Mesodermal cell (in vitro differentiated cells): ENCODE measurements at regions not wholly inside any gene's neighbourhood (a gene's known extent, or its start where the extent isn't known, plus 50 kb on each side); places are given as distances from the start of the nearest gene placed in this dataset.
"Not testable (repeated sequence)": the region's sequence is repeated elsewhere in the genome, so short reads cannot be mapped to it uniquely, and the experiment has no call there.

ENCODE experiments used
- H3K27ac ChIP-seq: 2 replicates; pipeline ENCODE4 v1.7.0; 2013; ENCODE audit warnings: mild to moderate bottlenecking, low read depth, low read length, moderate library complexity; ENCODE audit not compliant: severe bottlenecking
- H3K36me3 ChIP-seq: 2 replicates; pipeline ENCODE4 v1.7.1; 2013; ENCODE audit warnings: mild to moderate bottlenecking, low read length, moderate library complexity; ENCODE audit not compliant: control insufficient read depth, insufficient read depth
- H3K4me1 ChIP-seq: one replicate; pipeline ENCODE4 v1.7.1; 2013; ENCODE audit warnings: mild to moderate bottlenecking, low read length; ENCODE audit not compliant: insufficient read depth, control insufficient read depth, poor library complexity, severe bottlenecking
- H3K4me3 ChIP-seq: 2 replicates; pipeline ENCODE4 v1.7.0; 2013; ENCODE audit warnings: low read length, control low read depth, mild to moderate bottlenecking; ENCODE audit not compliant: insufficient read depth, poor library complexity, severe bottlenecking; ENCODE audit errors: extremely low read depth
- H3K9me3 ChIP-seq: 2 replicates; pipeline ENCODE4 v1.7.1; 2013; ENCODE audit warnings: mild to moderate bottlenecking, low read length, moderate library complexity; ENCODE audit not compliant: control insufficient read depth
- WGBS, 2 experiments: methylation state at CpG; one replicate each; pipeline ENCODE4 v1.1.5; 2013; ENCODE audit warnings: missing lambda C conversion rate in 2 of 2; ENCODE audit not compliant: insufficient coverage in 2 of 2; 5-methylcytosine and 5-hydroxymethylcytosine counted together

GRCh38 chr3:63740116-63740515 lies 79.0 kb upstream of the C3orf49 start:
- H3K36me3 ChIP-seq, result no peaks in the 10 kb centered on the region
- no peaks in the 10 kb centered on the region for H3K9me3 ChIP-seq
- H3K4me3 ChIP-seq, result no peak overlapping the region
- no peak overlapping the region for H3K27ac ChIP-seq
- H3K4me1 ChIP-seq, result no peaks in the 10 kb centered on the region

- H3K4me3 ChIP-seq, H3K4me1 ChIP-seq, H3K27ac ChIP-seq, H3K36me3 ChIP-seq, H3K9me3 ChIP-seq: not testable (repeated sequence)
- no CpG with 5 or more reads among the region's 1 CpG for WGBS, 2 experiments
Observed at GRCh38 chr3:63744693-63745092, 74.4 kb upstream of the C3orf49 start.

GRCh38 chr3:63745757-63746156 lies 73.3 kb upstream of the C3orf49 start:
- Histone ChIP-seq H3K36me3 (no peaks in the 10 kb centered on the region), H3K27ac (no peak overlapping the region), H3K4me3 (no peak overlapping the region), H3K9me3 (no peaks in the 10 kb centered on the region), H3K4me1 (no peaks in the 10 kb centered on the region)
- WGBS, 2 experiments, result 82 to 92% methylated on average over 1 to 2 of the region's 2 CpGs

- H3K9me3 ChIP-seq, result no peaks in the 10 kb centered on the region
- H3K4me3 ChIP-seq, result no peak overlapping the region
- H3K4me1 ChIP-seq, result no peaks in the 10 kb centered on the region
- H3K36me3 ChIP-seq, result no peaks in the 10 kb centered on the region
- no peak overlapping the region for H3K27ac ChIP-seq
Observed at GRCh38 chr3:63746211-63746610, 72.9 kb upstream of the C3orf49 start.

- Histone ChIP-seq H3K4me3 (no peak overlapping the region), H3K27ac (no peak overlapping the region), H3K9me3 (no peaks in the 10 kb centered on the region), H3K4me1 (no peaks in the 10 kb centered on the region), H3K36me3 (no peaks in the 10 kb centered on the region)
Observed at GRCh38 chr3:63751459-63751858, 67.6 kb upstream of the C3orf49 start.

- Histone ChIP-seq H3K4me3 (no peak overlapping the region), H3K36me3 (no peaks in the 10 kb centered on the region), H3K4me1 (no peaks in the 10 kb centered on the region), H3K9me3 (no peaks in the 10 kb centered on the region), H3K27ac (no peak overlapping the region)
- 83% methylated on average over 2 of the region's 4 CpGs; no CpG with 5 or more reads in 1 of the 2 experiments for WGBS, 2 experiments
Observed at GRCh38 chr3:63753567-63753966, 65.5 kb upstream of the C3orf49 start.

GRCh38 chr3:63753995-63754394 lies 65.1 kb upstream of the C3orf49 start:
- no peak overlapping the region for H3K4me3 ChIP-seq
- WGBS, 2 experiments, result 33 to 67% methylated on average over 2 of the region's 5 CpGs
- no peak overlapping the region for H3K27ac ChIP-seq
- no peaks in the 10 kb centered on the region for H3K9me3 ChIP-seq
- no peaks in the 10 kb centered on the region for H3K4me1 ChIP-seq
- H3K36me3 ChIP-seq, result no peaks in the 10 kb centered on the region

- Histone ChIP-seq H3K9me3 (no peaks in the 10 kb centered on the region), H3K4me1 (peaks cover 5% of the 10 kb centered on the region)
Observed at GRCh38 chr3:63762180-63762579, 56.9 kb upstream of the C3orf49 start.

GRCh38 chr3:63762934-63763550 lies 56.1 kb upstream of the C3orf49 start:
- WGBS, 2 experiments, result 40 to 80% methylated on average over 1 of the region's 5 CpGs
- H3K27ac ChIP-seq, result no peak overlapping the region
- H3K36me3 ChIP-seq, result no peaks in the 10 kb centered on the region
- no peak overlapping the region for H3K4me3 ChIP-seq
- no peaks in the 10 kb centered on the region for H3K9me3 ChIP-seq
- H3K4me1 ChIP-seq, result peaks cover 5% of the 10 kb centered on the region

More at GRCh38 chr3:63762180-63762579, 56.9 kb upstream of the C3orf49 start:
- Histone ChIP-seq H3K27ac (no peak overlapping the region), H3K4me3 (no peak overlapping the region), H3K36me3 (no peaks in the 10 kb centered on the region)
- WGBS, 2 experiments, result 100% methylated on average over 1 of the region's 1 CpG; no CpG with 5 or more reads in 1 of the 2 experiments

- 43% methylated on average over 1 of the region's 7 CpGs; no CpG with 5 or more reads in 1 of the 2 experiments for WGBS, 2 experiments
- Histone ChIP-seq H3K9me3 (no peaks in the 10 kb centered on the region), H3K4me3 (no peak overlapping the region), H3K36me3 (no peaks in the 10 kb centered on the region), H3K27ac (no peak overlapping the region), H3K4me1 (peaks cover 5% of the 10 kb centered on the region)
Observed at GRCh38 chr3:63764511-63764910, 54.6 kb upstream of the C3orf49 start.

- 93 to 95% methylated on average over 2 to 4 of the region's 5 CpGs for WGBS, 2 experiments
Observed at GRCh38 chr3:63766261-63766660, 52.8 kb upstream of the C3orf49 start.

More at GRCh38 chr3:63766261-63766660, 52.8 kb upstream of the C3orf49 start:
- no peak overlapping the region for H3K4me3 ChIP-seq
- H3K4me1 ChIP-seq, result peaks cover 5% of the 10 kb centered on the region
- H3K27ac ChIP-seq, result no peak overlapping the region
- no peaks in the 10 kb centered on the region for H3K36me3 ChIP-seq
- H3K9me3 ChIP-seq, result no peaks in the 10 kb centered on the region
